A673 (cell line): ENCODE measurements at regions not wholly inside any gene's neighbourhood (a gene's known extent, or its start where the extent isn't known, plus 50 kb on each side); places are given as distances from the start of the nearest gene placed in this dataset.
"Not testable (repeated sequence)": the region's sequence is repeated elsewhere in the genome, so short reads cannot be mapped to it uniquely, and the experiment has no call there.

Experiments used
- BruUV-seq: library from RNA; stranded (reverse); fragments of 400-500 nt; replicated peaks from 2 replicates; lab custom pipeline; 2021; lab: Mats Ljungman, UMichigan
- CTCF ChIA-PET: fragments of 300-600 bp; sonication (Branson Sonifier 250); formaldehyde crosslinking; loops from one replicate; lab custom pipeline; 2022; ENCODE audit warnings: antibody characterized with exemption; lab: Charles Lee
- POLR2A ChIA-PET: fragments of 300-600 bp; sonication (Branson Sonifier 250); formaldehyde crosslinking; loops from one replicate; lab custom pipeline; 2022; ENCODE audit warnings: antibody characterized with exemption; ENCODE audit not compliant: low non-redundant PET; lab: Charles Lee
- DNase-seq: peaks from one replicate; pipeline ENCODE4 v3.0.0-alpha.2; 2015; ENCODE audit warnings: low spot score
- H3K27ac ChIP-seq: fragments of 200-600 bp; sonication (generic); 2 replicates; pipeline ENCODE4 v1.5.1; 2016; ENCODE audit warnings: mixed run types, low read depth, mild to moderate bottlenecking, mixed read lengths, antibody characterized with exemption, low read length; ENCODE audit not compliant: poor library complexity, severe bottlenecking
- H3K27me3 ChIP-seq: fragments of 200-600 bp; sonication (generic); replicated peaks from 2 replicates; pipeline ENCODE4 v1.6.1; 2017; ENCODE audit warnings: mixed run types, low read depth, mild to moderate bottlenecking, mixed read lengths, antibody characterized with exemption, low read length; ENCODE audit not compliant: insufficient read depth, poor library complexity
- H3K36me3 ChIP-seq: fragments of 200-600 bp; sonication (generic); 2 replicates; pipeline ENCODE4 v1.6.1; 2016; ENCODE audit warnings: mixed run types, mild to moderate bottlenecking, mixed read lengths, antibody characterized with exemption, low read length; ENCODE audit not compliant: insufficient read depth, poor library complexity, severe bottlenecking
- H3K4me1 ChIP-seq: fragments of 200-600 bp; sonication (generic); 2 replicates; pipeline ENCODE4 v1.6.1; 2017; ENCODE audit warnings: mixed run types, mild to moderate bottlenecking, mixed read lengths, antibody characterized with exemption, low read length; ENCODE audit not compliant: insufficient read depth, poor library complexity, severe bottlenecking
- H3K4me3 ChIP-seq: fragments of 200-600 bp; sonication (generic); 2 replicates; pipeline ENCODE4 v1.5.1; 2016; ENCODE audit warnings: low read depth, mixed run types, mild to moderate bottlenecking, mixed read lengths, low read length; ENCODE audit not compliant: poor library complexity, severe bottlenecking
- H3K9me3 ChIP-seq: fragments of 200-600 bp; sonication (generic); 2 replicates; pipeline ENCODE4 v1.6.1; 2016; ENCODE audit warnings: mixed run types, low read depth, mild to moderate bottlenecking, mixed read lengths, antibody characterized with exemption, low read length; ENCODE audit not compliant: poor library complexity, severe bottlenecking
- EZH2 ChIP-seq: fragments of 200-600 bp; sonication (generic); IDR thresholded peaks from 2 replicates; pipeline ENCODE4 v1.6.1; 2017; ENCODE audit warnings: borderline replicate concordance, low read depth, mild to moderate bottlenecking, mixed read lengths, antibody characterized with exemption, low read length; ENCODE audit not compliant: poor library complexity, severe bottlenecking
- intact Hi-C: fragments of 100-400 bp; cut with micrococcal nuclease; formaldehyde crosslinking; loops from one replicate; pipeline ENCODE4 v1.10.0; 2022; ENCODE audit not compliant: unreplicated experiment
- TF ChIP-seq, protein P1 (sequence below): fragments of 300-800, 200-600 bp; sonication (generic); conservative IDR thresholded peaks from 2 replicates; pipeline ENCODE4 v1.5.1; 2017; ENCODE audit warnings: low read depth, mild to moderate bottlenecking, antibody characterized with exemption, low read length, moderate library complexity, mixed read lengths

DNA sequence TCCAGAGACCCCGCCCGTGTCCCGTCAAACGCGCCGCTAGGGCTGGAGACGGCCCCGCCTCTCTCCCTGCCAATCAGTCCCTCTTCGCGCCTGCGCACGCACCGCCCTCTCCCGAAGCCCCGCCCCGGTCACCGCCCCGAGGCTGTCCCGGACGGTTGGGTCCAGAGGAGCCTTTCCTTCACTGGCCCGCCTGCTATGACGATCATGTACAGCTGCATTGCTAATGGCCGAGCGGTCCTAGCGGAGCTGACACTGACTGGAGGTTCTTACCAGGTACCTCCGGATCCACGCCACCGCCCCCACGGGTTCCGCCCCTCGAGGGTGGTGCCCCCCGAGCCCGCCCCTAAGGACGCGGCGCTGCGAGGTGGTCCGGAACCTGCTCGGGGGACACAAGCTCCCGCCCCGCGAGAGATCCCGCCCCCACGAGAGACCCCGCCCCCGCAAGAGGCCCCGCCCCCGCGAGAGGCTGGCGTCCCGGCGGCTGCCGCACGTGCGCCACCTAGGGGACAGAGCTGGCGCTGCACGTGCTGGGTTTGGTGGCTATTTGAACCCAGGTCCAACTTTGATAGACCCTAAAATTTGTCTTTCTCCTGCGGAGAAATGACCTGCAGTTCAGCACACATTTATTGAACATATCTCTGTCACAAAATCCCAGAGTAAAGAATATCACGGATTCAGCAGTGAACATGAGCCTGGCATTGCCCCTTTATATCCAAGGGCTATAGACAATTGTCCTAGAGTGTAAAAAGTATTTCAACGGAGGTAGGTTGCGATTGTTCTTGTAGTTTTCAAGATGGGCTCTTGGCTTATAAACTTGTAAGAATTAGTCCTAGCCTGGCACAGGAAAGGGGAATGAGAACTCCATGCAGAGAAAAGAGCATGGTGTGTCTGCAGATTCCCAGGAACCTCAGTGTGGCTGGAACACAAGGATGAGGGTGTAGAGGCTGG is 88.7 kb downstream of the HNRNPD start:
- BruUV-seq = no TSS peak
- peak; percentile 96 for DNase-seq
- TF ChIP-seq, protein P1, sequence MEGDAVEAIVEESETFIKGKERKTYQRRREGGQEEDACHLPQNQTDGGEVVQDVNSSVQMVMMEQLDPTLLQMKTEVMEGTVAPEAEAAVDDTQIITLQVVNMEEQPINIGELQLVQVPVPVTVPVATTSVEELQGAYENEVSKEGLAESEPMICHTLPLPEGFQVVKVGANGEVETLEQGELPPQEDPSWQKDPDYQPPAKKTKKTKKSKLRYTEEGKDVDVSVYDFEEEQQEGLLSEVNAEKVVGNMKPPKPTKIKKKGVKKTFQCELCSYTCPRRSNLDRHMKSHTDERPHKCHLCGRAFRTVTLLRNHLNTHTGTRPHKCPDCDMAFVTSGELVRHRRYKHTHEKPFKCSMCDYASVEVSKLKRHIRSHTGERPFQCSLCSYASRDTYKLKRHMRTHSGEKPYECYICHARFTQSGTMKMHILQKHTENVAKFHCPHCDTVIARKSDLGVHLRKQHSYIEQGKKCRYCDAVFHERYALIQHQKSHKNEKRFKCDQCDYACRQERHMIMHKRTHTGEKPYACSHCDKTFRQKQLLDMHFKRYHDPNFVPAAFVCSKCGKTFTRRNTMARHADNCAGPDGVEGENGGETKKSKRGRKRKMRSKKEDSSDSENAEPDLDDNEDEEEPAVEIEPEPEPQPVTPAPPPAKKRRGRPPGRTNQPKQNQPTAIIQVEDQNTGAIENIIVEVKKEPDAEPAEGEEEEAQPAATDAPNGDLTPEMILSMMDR = peak; percentile 76
- TF ChIP-seq EZH2 = no peak
- H3K4me1 ChIP-seq = no peaks in the 10 kb centered on the region
- H3K27ac ChIP-seq = no peak overlapping the region
- H3K4me3 ChIP-seq = peak overlapping the region; percentile 42
- ChIA-PET CTCF (interaction anchor here (0.5 to 1.2 kb wide), 8 partner anchors 17 to 873 kb away, joined by 3 to 10 read pairs (median 4); no protein-coding TSS in a partner anchor), POLR2A (interaction anchor here (0.7 kb wide), 1 partner anchor 89 kb away, joined by 13 read pairs; no protein-coding TSS in a partner anchor)
- H3K36me3 ChIP-seq = no peaks in the 10 kb centered on the region
- intact Hi-C loops = no loop called here
- H3K9me3 ChIP-seq = no peaks in the 10 kb centered on the region
- H3K27me3 ChIP-seq = no peaks in the 10 kb centered on the region

DNA sequence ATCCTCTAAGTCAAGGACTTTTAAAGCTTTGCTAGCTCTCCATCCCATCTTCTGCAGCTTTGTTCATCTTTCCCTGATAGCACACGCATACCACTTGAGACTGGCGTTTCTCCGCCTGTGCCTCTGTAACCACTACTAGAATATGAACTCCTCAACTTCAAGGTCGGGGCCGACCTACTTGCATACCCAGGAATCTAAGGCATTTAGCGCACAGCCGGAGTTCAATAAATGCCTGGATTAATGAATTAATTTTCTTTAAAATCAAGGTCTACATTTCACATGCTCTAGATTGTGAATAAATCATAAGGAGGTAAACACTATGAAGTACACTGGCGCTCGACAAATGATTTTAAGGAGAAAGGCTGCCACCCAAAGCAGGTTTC is 89.3 kb downstream of the HNRNPD start:
- ChIA-PET CTCF (interaction anchor here (0.5 to 1.2 kb wide), 6 partner anchors 16 to 872 kb away, joined by 3 to 10 read pairs (median 3); no protein-coding TSS in a partner anchor), POLR2A (no interaction called here)
- BruUV-seq = no TSS peak
- no peaks in the 10 kb centered on the region for H3K36me3 ChIP-seq
- no peak for DNase-seq
- H3K4me1 ChIP-seq = no peaks in the 10 kb centered on the region
- intact Hi-C loops = no loop called here
- H3K9me3 ChIP-seq = no peaks in the 10 kb centered on the region
- no peaks in the 10 kb centered on the region for H3K27me3 ChIP-seq
- H3K4me3 ChIP-seq = peak overlapping the region; percentile 42
- TF ChIP-seq EZH2 = no peak
- TF ChIP-seq, protein P1 = no peak
- no peak overlapping the region for H3K27ac ChIP-seq

DNA sequence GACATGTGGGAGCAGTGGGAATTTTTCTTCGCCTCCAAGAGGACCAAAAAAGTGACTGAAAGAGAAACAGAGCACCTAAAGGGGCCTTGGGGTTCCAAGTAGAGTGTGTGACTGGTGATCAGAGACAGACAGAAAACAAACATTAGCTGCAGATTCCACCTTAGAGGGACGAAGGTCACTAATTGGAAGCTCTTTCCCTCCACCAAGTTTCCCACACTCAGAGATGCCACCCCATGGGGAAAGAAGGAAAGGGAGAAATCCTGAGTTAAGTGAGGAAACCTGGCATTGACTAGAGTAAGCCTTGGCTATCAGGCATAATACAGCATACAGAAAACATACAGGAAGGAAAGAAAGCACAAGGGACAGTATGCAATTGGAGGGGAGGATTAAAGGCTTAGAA is 90.9 kb downstream of the HNRNPD start:
- intact Hi-C loops = no loop called here
- Histone ChIP-seq H3K4me1 (no peaks in the 10 kb centered on the region), H3K27me3 (no peaks in the 10 kb centered on the region), H3K9me3 (no peaks in the 10 kb centered on the region), H3K36me3 (no peaks in the 10 kb centered on the region), H3K27ac (no peak overlapping the region), H3K4me3 (no peak overlapping the region)
- no TSS peak for BruUV-seq
- no peak for TF ChIP-seq EZH2
- TF ChIP-seq, protein P1 = no peak
- DNase-seq = no peak
- ChIA-PET CTCF (no interaction called here), POLR2A (no interaction called here)

DNA sequence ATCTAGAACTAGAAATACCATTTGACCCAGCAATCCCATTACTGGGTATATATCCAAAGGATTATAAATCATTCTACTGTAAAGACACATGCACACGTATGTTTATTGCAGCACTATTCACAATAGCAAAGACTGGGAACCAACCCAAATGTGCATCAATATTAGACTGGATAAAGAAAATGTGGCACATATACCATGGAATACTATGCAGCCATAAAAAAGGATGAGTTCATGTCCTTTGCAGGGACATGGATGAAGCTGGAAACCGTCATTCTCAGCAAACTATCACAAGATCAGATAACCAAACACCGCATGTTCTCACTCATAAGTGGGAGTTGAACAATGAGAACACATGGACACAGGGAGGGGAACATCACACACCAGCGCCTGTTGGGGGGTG is 94.2 kb downstream of the HNRNPD start:
- intact Hi-C loops, H3K27ac ChIP-seq, POLR2A ChIA-PET, H3K36me3 ChIP-seq, BruUV-seq, H3K27me3 ChIP-seq, DNase-seq, H3K4me1 ChIP-seq, H3K9me3 ChIP-seq, H3K4me3 ChIP-seq, CTCF ChIA-PET: not testable (repeated sequence)
